Panc1 (cell line): ENCODE measurements at regions not wholly inside any gene's neighbourhood (a gene's known extent, or its start where the extent isn't known, plus 50 kb on each side); places are given as distances from the start of the nearest gene placed in this dataset.

ENCODE experiments used
- CTCF ChIP-seq: fragments of 450-650 bp; IDR thresholded peaks from 2 replicates; pipeline ENCODE4 v1.5.1; 2017; ENCODE audit warnings: mild to moderate bottlenecking
- POLR2AphosphoS5 ChIP-seq: IDR thresholded peaks from 2 replicates; pipeline ENCODE4 v1.6.1; 2012; ENCODE audit warnings: mild to moderate bottlenecking, low read depth, low read length, moderate library complexity
- REST ChIP-seq, 2 experiments: IDR thresholded peaks; 2 replicates each; pipeline ENCODE4 v1.6.1; 2011 to 2012; ENCODE audit warnings: low read depth in 2 of 2, control low read depth in 1 of 2, low read length in 1 of 2, mild to moderate bottlenecking in 1 of 2, moderate library complexity in 1 of 2; ENCODE audit not compliant: insufficient read depth in 1 of 2
- SIN3A ChIP-seq: IDR thresholded peaks from 2 replicates; pipeline ENCODE4 v1.6.1; 2012; ENCODE audit warnings: low read depth, mild to moderate bottlenecking, low read length, moderate library complexity, borderline replicate concordance; ENCODE audit not compliant: insufficient read depth
- TCF7L2 ChIP-seq: IDR thresholded peaks from 2 replicates; pipeline ENCODE4 v1.6.1; 2011; ENCODE audit warnings: mild to moderate bottlenecking, low read depth, low read length, inconsistent platforms

- TF ChIP-seq CTCF (no peak), POLR2AphosphoS5 (no peak), REST (IDR thresholded peaks at IDR 0.05; ENCODE audit: insufficient read depth in 1 of 2, low read depth in 2 of 2, low read length in 1 of 2) (no peak), SIN3A (no peak), TCF7L2 (no peak)
Measured at GRCh38 chr22:27087051-27087450, 429.7 kb downstream of the MIAT start.
